ENCODE measurements at regions not wholly inside any gene's neighbourhood (a gene's known extent, or its start where the extent isn't known, plus 50 kb on each side); places are given as distances from the start of the nearest gene placed in this dataset.

DNA sequence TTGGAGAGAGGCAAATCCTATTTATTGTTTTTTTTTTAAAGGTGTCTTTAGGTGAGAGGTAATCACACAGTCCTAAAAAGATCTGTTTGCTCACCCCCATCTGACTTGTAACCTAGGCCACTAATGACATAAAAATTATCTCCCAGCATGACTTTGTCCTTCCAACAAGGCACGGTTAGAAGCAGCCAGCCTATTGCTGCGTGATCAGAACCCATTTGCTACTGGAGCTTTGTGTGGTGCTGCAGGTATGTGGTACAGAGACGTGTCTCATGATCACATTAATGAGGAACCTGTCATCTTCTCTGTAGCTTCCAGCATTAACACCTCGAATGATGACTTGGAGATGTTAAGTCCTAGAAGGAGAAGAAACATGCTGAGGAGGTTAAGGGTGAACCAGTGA is 555.8 kb upstream of the TLE4 start:
- no peak for DNase-seq (ENCODE audit: low read depth in 2 of 2)
- Histone ChIP-seq H3K9ac (ENCODE audit: insufficient read depth, low read length) (no peak overlapping the region), H3K4me2 (ENCODE audit: extremely low read depth, insufficient read depth, low read length) (no peak overlapping the region), H3K9me3 (ENCODE audit: control insufficient read depth, insufficient read depth, low read depth, low read length) (no peaks in the 10 kb centered on the region), H3K4me1 (ENCODE audit: control insufficient read depth, extremely low read depth, insufficient read depth, low read length) (peaks cover 7% of the 10 kb centered on the region), H3K79me2 (ENCODE audit: control insufficient read depth, insufficient read depth, low read length) (no peaks in the 10 kb centered on the region), H2AFZ (ENCODE audit: low read length) (no peak overlapping the region), H3K4me3 (replicated peaks in 1 of 4; ENCODE audit: control extremely low read depth in 1 of 4, insufficient read depth in 1 of 4, low read depth in 3 of 4, low read length in 4 of 4) (no peak overlapping the region), H3K27me3 (ENCODE audit: control insufficient read depth, insufficient read depth, low read length) (no peaks in the 10 kb centered on the region), H4K20me1 (ENCODE audit: control insufficient read depth, extremely low read depth, insufficient read depth, low read length) (no peaks in the 10 kb centered on the region), H3K27ac (ENCODE audit: insufficient read depth, low read length) (no peak overlapping the region), H3K36me3 (ENCODE audit: control insufficient read depth, insufficient read depth, low read length) (no peaks in the 10 kb centered on the region)
- TF ChIP-seq, protein P1, sequence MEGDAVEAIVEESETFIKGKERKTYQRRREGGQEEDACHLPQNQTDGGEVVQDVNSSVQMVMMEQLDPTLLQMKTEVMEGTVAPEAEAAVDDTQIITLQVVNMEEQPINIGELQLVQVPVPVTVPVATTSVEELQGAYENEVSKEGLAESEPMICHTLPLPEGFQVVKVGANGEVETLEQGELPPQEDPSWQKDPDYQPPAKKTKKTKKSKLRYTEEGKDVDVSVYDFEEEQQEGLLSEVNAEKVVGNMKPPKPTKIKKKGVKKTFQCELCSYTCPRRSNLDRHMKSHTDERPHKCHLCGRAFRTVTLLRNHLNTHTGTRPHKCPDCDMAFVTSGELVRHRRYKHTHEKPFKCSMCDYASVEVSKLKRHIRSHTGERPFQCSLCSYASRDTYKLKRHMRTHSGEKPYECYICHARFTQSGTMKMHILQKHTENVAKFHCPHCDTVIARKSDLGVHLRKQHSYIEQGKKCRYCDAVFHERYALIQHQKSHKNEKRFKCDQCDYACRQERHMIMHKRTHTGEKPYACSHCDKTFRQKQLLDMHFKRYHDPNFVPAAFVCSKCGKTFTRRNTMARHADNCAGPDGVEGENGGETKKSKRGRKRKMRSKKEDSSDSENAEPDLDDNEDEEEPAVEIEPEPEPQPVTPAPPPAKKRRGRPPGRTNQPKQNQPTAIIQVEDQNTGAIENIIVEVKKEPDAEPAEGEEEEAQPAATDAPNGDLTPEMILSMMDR (conservative IDR thresholded peaks at IDR 0.05 in 1 of 2, IDR thresholded peaks at IDR 0.05 in 1 of 2; ENCODE audit: low read depth in 1 of 2, low read length in 2 of 2), result no peak
- TF ChIP-seq EZH2 (IDR thresholded peaks at IDR 0.05; ENCODE audit: low read length, missing control alignments), result no peak

- H3K9me3 ChIP-seq (ENCODE audit: control insufficient read depth, insufficient read depth, low read depth, low read length), result no peaks in the 10 kb centered on the region
- H3K27me3 ChIP-seq (ENCODE audit: control insufficient read depth, insufficient read depth, low read length), result no peaks in the 10 kb centered on the region
- H2AFZ ChIP-seq (ENCODE audit: low read length), result no peak overlapping the region
- no peaks in the 10 kb centered on the region for H4K20me1 ChIP-seq (ENCODE audit: control insufficient read depth, extremely low read depth, insufficient read depth, low read length)
- no peak overlapping the region for H3K4me3 ChIP-seq (replicated peaks in 1 of 4; ENCODE audit: control extremely low read depth in 1 of 4, insufficient read depth in 1 of 4, low read depth in 3 of 4, low read length in 4 of 4)
- TF ChIP-seq, protein P1 (conservative IDR thresholded peaks at IDR 0.05 in 1 of 2, IDR thresholded peaks at IDR 0.05 in 1 of 2; ENCODE audit: low read depth in 1 of 2, low read length in 2 of 2), result no peak
- no peak for TF ChIP-seq EZH2 (IDR thresholded peaks at IDR 0.05; ENCODE audit: low read length, missing control alignments)
- peak in 1 of 2 donors; percentile 21 for DNase-seq (ENCODE audit: low read depth in 2 of 2)
- H3K36me3 ChIP-seq (ENCODE audit: control insufficient read depth, insufficient read depth, low read length), result no peaks in the 10 kb centered on the region
- no peak overlapping the region for H3K27ac ChIP-seq (ENCODE audit: insufficient read depth, low read length)
- peaks cover 6% of the 10 kb centered on the region for H3K4me1 ChIP-seq (ENCODE audit: control insufficient read depth, extremely low read depth, insufficient read depth, low read length)
- no peak overlapping the region for H3K4me2 ChIP-seq (ENCODE audit: extremely low read depth, insufficient read depth, low read length)
- H3K9ac ChIP-seq (ENCODE audit: insufficient read depth, low read length), result no peak overlapping the region
- no peaks in the 10 kb centered on the region for H3K79me2 ChIP-seq (ENCODE audit: control insufficient read depth, insufficient read depth, low read length)
These were observed 551.5 kb upstream of the TLE4 start for GRCh38 chr9:79020276-79020675.

DNA sequence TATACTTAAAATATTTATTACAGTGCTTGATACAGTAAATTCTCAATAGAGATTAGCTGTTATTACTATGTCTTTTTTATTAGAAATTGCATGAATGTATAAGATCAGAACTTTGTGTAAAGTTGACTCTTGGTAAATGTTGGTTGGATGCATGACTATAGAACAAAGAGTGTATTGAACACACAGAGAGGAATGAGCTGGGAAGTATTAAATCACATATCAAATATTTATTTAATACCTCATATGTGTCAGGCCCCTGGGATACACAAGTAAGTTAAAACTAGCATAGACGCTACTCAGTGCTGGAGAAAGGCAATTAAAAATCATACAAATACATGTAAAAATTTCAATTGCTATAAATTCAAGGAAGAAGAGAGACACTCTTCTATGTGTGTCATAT is 550.7 kb upstream of the TLE4 start:
- H3K4me2 ChIP-seq (ENCODE audit: extremely low read depth, insufficient read depth, low read length), result no peak overlapping the region
- TF ChIP-seq, protein P1 (conservative IDR thresholded peaks at IDR 0.05 in 1 of 2, IDR thresholded peaks at IDR 0.05 in 1 of 2; ENCODE audit: low read depth in 1 of 2, low read length in 2 of 2), result no peak
- TF ChIP-seq EZH2 (IDR thresholded peaks at IDR 0.05; ENCODE audit: low read length, missing control alignments), result no peak
- no peak for DNase-seq (ENCODE audit: low read depth in 2 of 2)
- no peak overlapping the region for H3K27ac ChIP-seq (ENCODE audit: insufficient read depth, low read length)
- no peaks in the 10 kb centered on the region for H3K36me3 ChIP-seq (ENCODE audit: control insufficient read depth, insufficient read depth, low read length)
- H3K9ac ChIP-seq (ENCODE audit: insufficient read depth, low read length), result no peak overlapping the region
- no peaks in the 10 kb centered on the region for H4K20me1 ChIP-seq (ENCODE audit: control insufficient read depth, extremely low read depth, insufficient read depth, low read length)
- no peak overlapping the region for H3K4me3 ChIP-seq (replicated peaks in 1 of 4; ENCODE audit: control extremely low read depth in 1 of 4, insufficient read depth in 1 of 4, low read depth in 3 of 4, low read length in 4 of 4)
- H3K4me1 ChIP-seq (ENCODE audit: control insufficient read depth, extremely low read depth, insufficient read depth, low read length), result peaks cover 4% of the 10 kb centered on the region
- H3K9me3 ChIP-seq (ENCODE audit: control insufficient read depth, insufficient read depth, low read depth, low read length), result no peaks in the 10 kb centered on the region
- H3K79me2 ChIP-seq (ENCODE audit: control insufficient read depth, insufficient read depth, low read length), result no peaks in the 10 kb centered on the region
- no peak overlapping the region for H2AFZ ChIP-seq (ENCODE audit: low read length)
- no peaks in the 10 kb centered on the region for H3K27me3 ChIP-seq (ENCODE audit: control insufficient read depth, insufficient read depth, low read length)
